ENCODE measurements at regions not wholly inside any gene's neighbourhood (a gene's known extent, or its start where the extent isn't known, plus 50 kb on each side); places are given as distances from the start of the nearest gene placed in this dataset.

GRCh38 chr2:220002699-220003098, 375.3 kb downstream of the SLC4A3 start:
- TF ChIP-seq, protein P1, sequence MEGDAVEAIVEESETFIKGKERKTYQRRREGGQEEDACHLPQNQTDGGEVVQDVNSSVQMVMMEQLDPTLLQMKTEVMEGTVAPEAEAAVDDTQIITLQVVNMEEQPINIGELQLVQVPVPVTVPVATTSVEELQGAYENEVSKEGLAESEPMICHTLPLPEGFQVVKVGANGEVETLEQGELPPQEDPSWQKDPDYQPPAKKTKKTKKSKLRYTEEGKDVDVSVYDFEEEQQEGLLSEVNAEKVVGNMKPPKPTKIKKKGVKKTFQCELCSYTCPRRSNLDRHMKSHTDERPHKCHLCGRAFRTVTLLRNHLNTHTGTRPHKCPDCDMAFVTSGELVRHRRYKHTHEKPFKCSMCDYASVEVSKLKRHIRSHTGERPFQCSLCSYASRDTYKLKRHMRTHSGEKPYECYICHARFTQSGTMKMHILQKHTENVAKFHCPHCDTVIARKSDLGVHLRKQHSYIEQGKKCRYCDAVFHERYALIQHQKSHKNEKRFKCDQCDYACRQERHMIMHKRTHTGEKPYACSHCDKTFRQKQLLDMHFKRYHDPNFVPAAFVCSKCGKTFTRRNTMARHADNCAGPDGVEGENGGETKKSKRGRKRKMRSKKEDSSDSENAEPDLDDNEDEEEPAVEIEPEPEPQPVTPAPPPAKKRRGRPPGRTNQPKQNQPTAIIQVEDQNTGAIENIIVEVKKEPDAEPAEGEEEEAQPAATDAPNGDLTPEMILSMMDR (IDR thresholded peaks at IDR 0.05; ENCODE audit: low read depth, low read length, missing control alignments): no peak
- no peak overlapping the region for H3K4me3 ChIP-seq (replicated peaks; ENCODE audit: low read depth, low read length)
- DNase-seq (ENCODE audit: extremely low read depth, low read depth): no peak

DNA sequence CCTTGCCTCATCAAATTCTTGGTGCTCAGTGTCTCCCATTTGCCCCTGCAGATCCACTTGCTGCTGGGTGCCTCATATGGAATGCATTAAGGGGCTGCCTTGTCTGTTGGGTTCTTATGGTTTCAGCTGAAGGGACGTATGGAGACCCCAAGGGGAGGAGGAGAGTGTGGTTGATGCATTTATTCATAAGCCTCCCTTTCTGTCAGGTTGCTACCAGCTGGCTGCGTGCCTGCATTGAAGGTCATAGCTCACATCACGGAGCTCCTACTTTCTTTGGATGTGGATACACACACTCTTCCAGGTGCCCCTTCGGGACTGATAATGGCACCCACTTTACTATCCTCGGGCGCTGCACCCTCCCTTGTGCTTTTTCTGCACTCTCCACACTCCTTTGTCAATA, 377.9 kb downstream of the SLC4A3 start:
- no peak overlapping the region for H3K4me3 ChIP-seq (replicated peaks; ENCODE audit: low read depth, low read length)

DNA sequence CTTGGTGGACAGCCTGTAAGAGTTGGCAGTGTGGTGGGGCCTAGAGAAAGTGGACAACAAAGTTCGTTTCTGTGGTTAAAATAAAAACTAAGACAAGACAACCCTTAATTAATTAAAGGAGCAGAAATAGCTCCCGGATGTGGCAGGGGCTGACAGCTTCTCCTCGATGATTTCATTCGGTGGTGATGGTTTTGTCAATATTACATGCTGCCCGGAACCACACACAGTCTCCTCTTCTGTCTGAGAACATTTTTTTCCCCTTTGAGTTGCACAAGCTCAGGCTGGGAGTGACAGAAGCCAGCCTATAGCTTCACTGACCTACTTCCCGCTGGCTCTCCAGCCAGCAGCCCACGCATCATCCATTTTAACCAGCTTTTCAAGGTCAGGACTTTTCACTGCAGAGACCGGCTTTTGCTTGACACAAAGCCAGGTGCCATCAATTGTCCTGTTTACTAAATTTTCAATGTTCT, 378.8 kb downstream of the SLC4A3 start:
- TF ChIP-seq, protein P1 (IDR thresholded peaks at IDR 0.05; ENCODE audit: low read depth, low read length, missing control alignments): no peak

More for the DNA sequence above, 377.9 kb downstream of the SLC4A3 start:
- no peak for DNase-seq (ENCODE audit: extremely low read depth, low read depth)
- TF ChIP-seq, protein P1 (IDR thresholded peaks at IDR 0.05; ENCODE audit: low read depth, low read length, missing control alignments): no peak

DNA sequence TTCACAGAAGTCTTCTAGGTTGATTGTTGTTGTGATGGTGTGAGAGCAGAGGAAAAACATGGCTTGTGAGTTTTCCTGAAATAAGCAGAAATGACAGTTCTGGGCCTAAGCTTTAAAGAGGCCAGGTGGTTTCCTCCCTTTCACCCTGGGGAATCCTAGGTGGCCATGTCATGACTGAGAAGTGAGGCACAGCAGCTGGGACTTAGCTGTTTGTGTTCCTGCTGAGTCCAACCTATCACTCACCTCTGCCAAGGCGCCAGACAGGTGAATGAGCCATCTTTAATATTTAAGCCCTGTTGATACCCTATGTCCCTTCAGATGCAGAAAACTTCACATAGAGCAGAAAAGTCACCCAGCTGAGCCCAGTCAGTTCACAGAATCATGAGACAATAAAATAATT, 384.4 kb downstream of the SLC4A3 start:
- DNase-seq (ENCODE audit: extremely low read depth, low read depth): no peak
- TF ChIP-seq, protein P1 (IDR thresholded peaks at IDR 0.05; ENCODE audit: low read depth, low read length, missing control alignments): no peak
- no peak overlapping the region for H3K4me3 ChIP-seq (replicated peaks; ENCODE audit: low read depth, low read length)

More for the DNA sequence above, 378.8 kb downstream of the SLC4A3 start:
- DNase-seq (ENCODE audit: extremely low read depth, low read depth): no peak
- H3K4me3 ChIP-seq (replicated peaks; ENCODE audit: low read depth, low read length): no peak overlapping the region

- TF ChIP-seq, protein P1 (IDR thresholded peaks at IDR 0.05; ENCODE audit: low read depth, low read length, missing control alignments): no peak
- H3K4me3 ChIP-seq (replicated peaks; ENCODE audit: low read depth, low read length): no peak overlapping the region
- DNase-seq (ENCODE audit: extremely low read depth, low read depth): no peak
Measured at GRCh38 chr2:220014961-220015360, 387.5 kb downstream of the SLC4A3 start.

DNA sequence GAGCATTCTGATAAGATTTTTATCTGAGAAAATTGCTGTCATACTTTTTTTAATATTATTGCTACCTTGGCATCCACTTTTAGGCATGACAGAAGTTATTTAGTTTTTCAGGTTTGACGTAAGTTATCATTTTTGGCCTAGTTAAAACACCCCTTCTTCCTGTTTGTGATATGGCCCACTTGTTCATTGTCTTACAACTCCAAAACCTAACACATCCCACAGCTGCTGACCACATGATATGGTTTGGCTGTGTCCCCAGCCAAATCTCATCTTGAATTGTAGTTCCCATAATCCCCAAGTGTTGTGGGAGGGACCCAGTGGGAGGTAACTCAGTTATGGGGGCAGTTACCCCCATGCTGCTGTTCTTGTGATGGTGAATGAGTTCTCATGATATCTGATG, 388.1 kb downstream of the SLC4A3 start:
- no peak for DNase-seq (ENCODE audit: extremely low read depth, low read depth)
- TF ChIP-seq, protein P1 (IDR thresholded peaks at IDR 0.05; ENCODE audit: low read depth, low read length, missing control alignments): no peak
- H3K4me3 ChIP-seq (replicated peaks; ENCODE audit: low read depth, low read length): no peak overlapping the region

DNA sequence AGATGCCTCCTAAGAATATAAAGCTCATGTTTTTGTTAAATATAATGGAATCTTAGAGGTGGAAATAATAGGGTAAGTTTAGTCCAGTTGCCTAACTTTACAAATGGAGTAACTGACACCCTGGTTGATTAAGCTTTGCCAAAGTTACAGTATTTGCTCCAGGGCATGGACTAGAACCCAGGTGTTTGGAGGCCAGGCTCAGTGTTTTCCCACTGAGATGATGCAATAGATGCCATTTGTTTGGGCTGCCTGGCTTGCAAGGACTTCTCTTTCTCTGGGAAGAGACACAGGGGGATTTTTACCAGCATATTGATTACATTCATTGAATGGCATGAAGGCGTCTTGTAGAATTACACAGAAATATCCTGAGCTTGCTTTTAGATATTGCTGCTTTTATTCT, 397.8 kb downstream of the SLC4A3 start:
- no peak for DNase-seq (ENCODE audit: extremely low read depth, low read depth)
- TF ChIP-seq, protein P1 (IDR thresholded peaks at IDR 0.05; ENCODE audit: low read depth, low read length, missing control alignments): no peak

More for the DNA sequence above, 397.8 kb downstream of the SLC4A3 start:
- no peak overlapping the region for H3K4me3 ChIP-seq (replicated peaks; ENCODE audit: low read depth, low read length)

Data from HFF-Myc (cell line).